GM21723 (cell line): ENCODE measurements at regions not wholly inside any gene's neighbourhood (a gene's known extent, or its start where the extent isn't known, plus 50 kb on each side); places are given as distances from the start of the nearest gene placed in this dataset.

Experiments
- ATAC-seq: cut with Tn5 transposase; IDR thresholded peaks from one replicate; pipeline ENCODE4 v1.9.1; 2021; ENCODE audit warnings: mild to moderate bottlenecking, moderate library complexity; ENCODE audit not compliant: unreplicated experiment

DNA sequence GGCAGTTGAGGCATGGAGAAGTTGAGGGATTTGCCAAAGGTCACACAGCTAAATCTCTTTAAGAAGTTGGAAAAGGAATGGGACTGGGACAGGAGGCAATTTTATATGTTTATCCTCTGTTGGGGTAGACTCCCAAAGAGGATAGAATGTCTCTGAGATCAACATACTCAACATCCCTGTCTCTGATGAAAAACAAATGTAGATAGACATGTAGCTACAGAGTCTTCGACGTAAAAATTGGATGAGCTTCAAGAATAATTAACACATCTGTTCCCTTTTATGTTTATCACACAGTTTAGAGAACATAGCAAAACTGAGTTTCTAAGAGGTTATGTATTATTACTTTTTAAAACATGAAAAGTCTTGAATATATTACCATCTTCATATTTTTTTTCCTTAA is 204.6 kb upstream of the CD180 start:
- ATAC-seq: no peak

DNA sequence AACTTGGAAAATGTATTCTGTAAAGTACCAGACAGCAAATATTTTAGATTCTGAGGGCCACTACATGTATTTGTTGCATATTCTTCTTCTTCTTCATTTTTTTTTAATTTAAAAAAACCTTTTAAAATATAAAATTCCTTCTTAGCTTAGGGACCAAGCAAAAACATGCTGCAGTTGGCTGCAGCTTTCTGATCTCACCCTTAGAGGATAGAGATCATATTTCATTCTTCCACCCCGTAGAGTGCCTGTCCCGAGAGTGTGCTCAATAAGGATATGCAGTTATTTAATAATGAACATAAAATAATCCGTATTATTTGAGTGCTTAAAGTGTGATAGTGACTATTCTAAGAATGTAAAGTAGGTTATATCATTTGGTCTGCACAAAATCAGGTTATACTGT is 204.2 kb upstream of the CD180 start:
- ATAC-seq: no peak

DNA sequence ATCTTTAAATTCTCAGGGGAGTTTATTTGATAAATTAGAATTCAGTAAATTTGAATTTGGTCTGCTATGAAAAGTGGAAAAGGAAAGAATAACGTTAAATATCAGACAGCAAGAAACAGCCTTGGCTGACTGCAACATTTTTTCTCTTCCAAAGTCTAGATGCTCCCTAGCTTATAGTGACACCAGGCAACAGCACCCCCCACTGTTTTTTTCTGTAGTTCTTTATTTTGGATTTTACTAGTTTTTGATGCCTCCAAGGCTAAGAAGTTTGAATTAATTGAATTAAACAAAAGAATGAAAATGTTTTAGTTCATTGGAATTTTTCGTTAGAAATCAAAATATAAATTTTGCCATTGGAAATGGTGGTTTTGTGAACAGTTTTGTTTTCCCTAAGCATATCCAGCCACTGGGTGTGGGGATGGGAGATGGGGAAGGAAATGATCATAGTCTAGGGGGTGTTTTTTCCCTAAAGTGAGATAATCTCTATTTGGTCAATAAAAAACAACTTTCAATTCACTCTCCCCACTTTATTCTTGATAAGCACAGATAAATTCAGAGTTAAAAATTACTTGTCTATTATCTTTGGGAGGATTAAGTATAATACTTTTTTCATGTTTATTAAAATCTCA is 199.3 kb upstream of the CD180 start:
- no peak for ATAC-seq

DNA sequence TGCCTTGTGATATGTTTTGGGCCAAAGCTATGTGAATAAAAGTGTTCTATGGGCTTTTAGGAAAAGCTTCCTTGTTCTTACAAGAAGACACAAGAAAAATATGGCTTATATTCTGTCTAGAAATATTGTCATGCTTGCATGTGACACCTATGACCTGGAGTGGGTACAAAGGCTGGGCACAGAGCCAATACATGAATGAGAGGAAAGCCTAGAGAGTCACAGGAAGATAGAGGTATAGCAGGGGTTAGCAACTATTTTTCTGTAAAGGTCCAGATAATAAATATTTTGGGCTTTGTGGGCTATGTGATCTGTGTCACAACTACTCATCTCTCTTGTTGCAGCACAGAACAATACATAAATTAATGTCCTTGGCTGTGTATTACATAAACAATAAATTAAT is 196.6 kb upstream of the CD180 start:
- no peak for ATAC-seq

DNA sequence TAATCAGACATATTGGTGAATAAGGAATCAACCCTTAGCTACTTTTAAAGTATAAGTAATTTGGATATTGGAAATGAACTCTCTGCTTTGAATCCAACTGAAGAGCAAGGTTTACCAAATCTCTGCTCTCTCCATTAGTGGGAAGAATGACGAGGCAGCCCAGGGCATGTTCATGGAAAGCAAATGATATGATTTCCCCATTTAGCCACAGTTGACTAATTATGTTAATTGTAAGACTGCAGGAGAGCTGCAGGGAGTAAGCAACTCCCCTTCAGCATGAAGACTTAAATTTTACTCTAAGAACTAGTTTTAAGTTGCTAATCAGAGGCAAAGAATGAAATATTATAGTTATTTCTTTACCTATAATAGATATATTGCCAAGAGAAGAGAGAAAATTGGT is 194.3 kb upstream of the CD180 start:
- ATAC-seq: no peak

DNA sequence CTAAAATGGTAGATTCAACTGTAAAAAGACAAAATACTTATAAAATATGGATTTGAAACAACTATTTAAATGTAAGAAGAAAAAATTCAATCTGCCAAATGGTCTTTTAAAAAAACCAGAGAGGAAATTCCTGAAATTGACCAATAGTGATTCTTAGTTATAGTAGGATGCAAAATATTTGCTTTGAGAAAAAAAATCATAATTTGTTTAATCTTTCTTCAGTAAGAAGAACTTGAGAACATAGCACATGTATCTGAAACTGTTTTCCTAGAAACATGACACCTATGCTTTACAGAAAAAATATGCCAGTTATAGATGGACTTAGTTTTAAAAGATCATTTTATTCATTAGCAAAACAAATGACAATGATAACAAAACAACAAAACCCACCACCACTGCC is 186.9 kb upstream of the CD180 start:
- no peak for ATAC-seq

DNA sequence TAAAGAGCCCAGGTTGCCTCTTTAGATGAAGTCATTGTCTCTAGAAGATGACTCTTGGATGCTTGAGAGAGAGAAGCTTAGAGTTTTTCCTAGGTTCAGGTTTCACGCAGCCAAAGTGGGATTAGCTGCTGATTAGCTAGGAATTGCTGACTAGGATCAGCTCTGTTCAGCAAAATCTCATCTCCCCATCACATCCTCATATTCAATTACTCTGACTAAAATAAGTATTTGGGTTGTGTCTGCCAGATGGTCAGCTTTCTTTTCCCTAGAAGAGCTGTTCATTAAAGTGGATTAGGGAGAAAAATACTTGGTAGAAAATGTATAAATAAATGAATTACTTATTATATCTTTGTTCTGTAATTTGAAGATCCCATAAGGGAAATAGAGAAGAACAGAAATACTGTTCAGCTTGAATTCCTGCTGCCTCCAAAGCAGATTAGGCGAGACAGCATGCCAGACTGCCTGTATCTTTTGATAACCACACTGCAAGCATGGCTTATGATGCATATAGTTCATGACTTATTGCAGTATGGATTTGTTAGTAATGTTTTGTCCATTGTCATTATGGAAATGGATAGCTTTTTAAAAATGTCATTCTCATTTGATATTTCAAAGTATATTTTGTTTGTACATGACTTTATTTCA is 184.8 kb upstream of the CD180 start:
- ATAC-seq: no peak

DNA sequence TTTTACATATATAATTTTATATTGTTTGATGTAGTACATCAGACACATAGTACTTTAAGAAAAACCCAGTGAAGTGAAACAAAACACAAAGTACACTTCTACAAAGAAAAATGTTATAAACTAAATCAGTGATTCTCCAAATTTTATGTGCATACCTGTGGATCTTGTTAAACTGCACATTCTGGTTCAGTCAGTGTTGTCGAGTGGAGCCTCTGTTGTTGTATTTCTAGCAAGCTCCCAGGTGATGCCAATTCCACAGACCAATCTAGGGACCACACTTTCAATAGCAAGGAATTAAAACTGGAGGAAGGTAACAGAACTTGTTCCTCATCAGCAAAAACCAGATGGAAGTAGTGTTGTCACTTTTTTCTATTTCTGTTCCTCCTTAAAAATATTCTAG is 183.8 kb upstream of the CD180 start:
- ATAC-seq: no peak

DNA sequence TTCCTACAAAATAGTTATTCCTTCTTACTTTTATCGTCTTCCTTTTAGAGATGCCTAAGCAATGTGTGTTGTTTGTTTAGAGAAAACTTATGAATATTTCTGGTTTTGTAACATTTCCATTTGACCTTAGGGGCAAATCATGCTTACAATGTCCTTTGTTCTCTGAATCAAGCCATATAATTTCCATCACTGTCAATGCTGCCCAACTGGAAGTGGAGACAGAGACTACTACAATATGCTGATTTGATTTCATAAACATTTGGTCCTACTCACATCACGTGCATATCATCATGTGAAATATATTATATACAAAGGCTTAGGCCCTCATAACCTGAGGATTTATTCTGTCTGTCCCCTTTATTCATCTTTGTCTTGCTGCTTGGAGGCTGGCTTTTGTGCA is 183.2 kb upstream of the CD180 start:
- ATAC-seq: no peak

DNA sequence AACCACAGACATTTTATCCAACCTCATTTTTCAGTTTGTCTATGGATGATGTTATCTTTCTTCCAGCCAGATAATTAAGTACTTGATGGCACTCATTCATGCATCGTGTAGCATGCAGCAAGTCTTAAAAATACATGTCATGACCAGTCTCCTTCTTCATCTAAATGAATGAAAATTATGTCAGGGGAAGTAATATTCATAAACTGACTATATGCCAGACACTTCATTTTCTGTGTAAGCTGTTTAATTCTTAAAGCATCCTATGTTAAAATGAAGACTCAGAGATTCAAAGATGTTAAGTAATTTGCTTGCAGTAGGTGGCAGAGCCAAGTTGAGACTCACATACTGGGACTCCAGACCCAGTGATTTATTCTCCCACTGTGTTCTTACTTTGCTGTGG is 181.7 kb upstream of the CD180 start:
- ATAC-seq: no peak

DNA sequence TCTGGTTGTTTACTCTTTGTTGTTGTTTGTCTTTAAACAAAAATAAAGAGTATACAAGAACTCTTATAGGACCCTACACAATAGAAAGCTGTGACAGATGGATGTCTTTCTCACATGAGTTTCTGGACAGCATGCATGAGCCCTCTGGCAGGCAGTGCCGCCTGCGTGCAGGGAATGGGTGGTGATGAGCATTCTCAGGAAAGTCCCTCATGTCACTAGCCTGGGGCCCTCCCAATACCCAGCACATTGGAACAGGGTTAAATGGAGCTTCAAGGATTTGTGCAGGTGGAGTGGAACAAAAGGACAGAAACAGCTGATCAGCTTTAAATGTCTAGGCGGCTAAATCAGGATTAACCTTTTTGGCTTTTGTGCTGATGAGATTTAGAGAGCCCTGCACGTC is 181.0 kb upstream of the CD180 start:
- ATAC-seq: no peak

DNA sequence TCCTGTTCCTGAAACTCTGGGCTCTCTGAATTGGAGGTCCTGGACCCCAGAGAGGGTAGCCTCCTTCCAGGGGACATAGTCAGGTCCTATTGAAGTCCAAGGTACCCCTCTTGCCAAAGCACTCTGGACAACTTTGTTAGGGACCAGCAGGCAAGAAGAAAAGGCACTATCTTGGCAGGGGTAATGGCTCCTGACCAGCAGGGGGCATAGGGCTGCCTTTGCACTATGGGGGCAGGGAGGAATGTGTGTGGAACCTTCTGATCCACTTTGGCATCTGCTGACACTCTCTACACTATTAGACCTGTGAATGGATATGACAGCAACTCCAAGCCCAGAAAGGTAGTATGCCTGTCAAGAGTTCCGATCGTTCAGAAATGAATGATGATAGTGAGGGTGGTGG is 179.0 kb upstream of the CD180 start:
- ATAC-seq: no peak

DNA sequence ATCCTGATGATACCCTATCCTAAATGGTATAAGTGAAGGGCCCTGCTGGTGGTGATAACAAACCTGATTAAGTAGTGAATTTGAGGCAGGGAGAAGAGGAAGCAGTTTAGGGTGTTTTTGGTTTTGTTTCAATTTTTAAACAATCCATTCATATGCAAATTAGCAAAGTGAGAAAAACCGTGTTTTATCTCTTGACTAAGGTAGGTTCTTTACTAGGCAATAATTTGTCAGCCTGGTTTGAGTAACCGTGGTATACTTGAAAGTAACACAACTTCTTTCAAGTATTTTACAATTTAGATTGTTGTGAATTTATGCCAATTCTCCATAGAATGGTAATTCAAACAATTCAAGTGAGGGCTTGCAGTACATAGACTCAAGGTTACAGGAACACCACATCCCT is 177.8 kb upstream of the CD180 start:
- ATAC-seq: no peak

DNA sequence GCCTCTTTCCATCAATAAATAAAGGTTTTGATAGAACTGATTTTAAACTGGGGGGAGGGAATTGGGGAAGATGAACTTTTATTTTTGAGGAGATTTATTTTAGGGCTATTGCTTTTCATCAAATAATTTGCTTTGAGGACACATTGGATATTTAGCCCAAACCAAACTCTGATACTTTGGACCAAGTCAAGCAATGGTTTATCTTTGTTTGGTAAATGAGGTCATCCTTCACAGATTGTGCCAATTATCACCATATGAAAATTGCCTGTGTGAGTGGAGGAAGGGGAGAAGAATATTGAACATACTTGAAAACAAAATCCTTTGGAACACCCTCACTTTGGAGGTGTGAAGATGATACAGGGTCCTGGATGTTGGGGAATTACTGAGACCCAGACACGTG is 176.9 kb upstream of the CD180 start:
- no peak for ATAC-seq

DNA sequence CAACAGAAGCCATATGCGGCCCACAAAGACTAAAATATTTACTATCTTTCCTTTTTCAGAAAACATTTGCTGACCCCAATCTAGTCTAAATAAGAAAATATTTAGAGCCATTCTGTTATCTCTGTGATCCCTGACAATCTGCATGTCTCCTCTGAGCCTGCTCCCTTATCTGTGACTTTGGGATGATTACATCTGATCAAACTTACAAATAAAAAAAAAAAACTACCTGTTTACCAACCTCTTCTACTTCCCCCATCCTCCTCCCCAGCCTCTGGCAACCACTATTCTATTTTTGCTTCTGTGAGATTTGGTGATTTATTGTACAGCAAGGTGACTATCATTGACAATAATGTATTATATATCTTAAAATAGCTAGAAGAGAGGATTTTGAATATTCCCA is 176.3 kb upstream of the CD180 start:
- no peak for ATAC-seq

DNA sequence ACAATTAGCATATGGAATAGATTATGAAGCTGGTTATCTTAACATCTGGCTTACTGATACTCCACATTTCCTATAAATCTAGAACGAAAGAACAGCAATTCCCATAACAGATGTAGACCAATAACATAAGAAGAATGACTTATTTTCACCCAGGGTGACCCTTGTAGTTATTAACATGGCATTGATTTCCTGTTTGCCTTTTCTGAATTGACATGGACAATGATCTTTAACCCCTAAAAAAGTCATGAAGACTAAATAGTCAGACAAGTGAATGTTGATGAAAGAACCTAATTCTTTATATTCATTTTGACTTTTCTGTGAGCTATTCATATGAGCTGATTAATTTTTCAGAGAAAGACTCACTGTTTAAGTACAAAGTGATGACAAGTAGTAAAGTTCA is 175.3 kb upstream of the CD180 start:
- ATAC-seq: no peak

DNA sequence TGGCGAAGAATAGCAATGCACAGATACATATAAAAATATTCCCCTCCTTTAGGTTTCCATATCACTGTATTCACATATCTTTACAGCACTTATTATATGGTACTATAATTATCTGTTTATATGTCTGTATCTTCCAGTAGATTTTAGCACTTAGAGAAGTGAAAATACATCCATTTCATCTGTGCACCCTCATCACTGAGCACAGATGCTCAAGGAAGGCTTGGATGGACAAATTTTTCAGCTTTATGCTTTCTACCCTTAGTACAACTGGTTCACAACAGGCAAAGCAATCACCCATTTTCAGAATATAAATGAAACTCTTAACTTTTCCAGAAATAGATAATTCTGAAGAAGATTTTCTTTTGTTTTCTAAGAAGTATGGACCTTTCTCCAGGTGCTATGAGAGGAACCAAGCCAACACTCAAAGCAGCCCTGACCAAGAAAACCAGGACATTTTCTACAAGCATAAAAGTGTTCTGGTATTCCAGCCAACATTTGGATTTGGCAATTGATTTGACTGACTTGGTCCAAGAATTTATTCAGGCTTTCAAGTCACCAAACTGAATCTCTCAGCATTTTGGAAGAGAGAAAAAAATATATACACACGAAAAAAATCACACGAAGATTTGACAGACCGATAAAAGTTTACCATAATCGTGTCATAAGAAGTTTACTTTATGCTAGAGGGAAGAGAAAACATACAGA is 170.2 kb upstream of the CD180 start:
- ATAC-seq: no peak

DNA sequence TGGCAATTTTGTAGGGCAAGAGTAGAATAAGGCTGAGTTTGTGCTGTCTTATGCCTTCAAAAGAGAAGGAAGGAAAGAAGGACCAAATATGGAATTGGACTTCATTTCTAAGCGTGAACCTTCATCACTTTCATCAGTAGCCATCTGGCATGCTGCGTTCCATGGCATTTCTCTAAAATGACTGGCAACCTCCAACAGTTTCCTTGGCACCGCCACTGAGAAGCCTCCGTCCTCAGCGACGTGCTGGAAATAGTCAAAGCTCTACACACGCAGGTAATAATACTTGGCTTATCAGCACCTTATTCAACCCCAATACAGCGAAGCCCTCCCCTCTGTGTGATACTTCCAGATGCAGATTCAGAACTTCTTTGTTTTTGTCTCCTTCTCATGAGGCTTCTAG is 169.7 kb upstream of the CD180 start:
- no peak for ATAC-seq

DNA sequence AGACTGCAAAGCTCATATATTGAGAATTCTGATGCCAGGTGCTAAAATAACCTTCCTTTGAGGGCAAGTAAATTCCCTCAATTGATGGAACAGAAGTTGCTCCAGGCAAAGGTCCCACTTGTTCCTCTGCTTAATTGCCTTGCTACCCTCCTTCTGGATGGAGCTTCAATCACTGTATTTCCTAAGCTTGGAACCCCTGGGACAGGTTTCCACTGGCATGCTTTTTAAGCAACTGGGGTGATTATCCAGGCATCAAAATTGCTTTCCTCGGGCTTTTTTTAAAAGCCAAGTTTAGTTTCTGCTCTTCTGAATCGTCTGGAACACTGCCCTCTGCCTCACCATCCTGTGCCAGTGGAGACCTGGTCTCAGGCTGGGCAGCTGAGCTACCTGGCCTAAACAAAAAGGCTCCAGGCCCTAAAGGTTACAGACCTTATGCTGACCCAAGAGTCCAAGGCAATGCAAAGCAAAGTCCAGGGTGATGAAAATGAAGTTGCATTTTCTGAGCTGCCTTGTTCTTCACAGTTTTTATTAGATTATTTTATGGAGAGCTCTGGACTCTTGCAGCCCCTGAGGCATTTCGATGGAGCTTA is 167.9 kb upstream of the CD180 start:
- no peak for ATAC-seq

DNA sequence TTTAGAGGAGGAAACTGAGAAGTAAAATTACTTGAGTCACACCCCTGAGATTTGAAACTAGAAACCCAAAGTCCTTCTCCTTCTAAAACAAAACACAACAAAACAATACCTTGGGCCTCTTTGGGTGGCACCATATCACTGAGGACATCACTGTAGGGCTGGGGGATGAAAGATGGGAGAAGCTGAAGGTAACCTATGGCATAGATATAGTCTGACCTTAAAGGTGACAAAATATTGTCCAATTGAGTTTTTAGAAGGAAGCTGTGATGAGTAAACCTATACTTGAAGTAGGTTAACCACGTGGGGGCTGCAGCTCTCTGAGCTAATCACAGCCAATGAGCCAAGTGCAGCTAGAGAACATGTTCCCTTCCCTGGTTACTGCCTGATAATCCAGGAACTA is 167.4 kb upstream of the CD180 start:
- ATAC-seq: no peak

DNA sequence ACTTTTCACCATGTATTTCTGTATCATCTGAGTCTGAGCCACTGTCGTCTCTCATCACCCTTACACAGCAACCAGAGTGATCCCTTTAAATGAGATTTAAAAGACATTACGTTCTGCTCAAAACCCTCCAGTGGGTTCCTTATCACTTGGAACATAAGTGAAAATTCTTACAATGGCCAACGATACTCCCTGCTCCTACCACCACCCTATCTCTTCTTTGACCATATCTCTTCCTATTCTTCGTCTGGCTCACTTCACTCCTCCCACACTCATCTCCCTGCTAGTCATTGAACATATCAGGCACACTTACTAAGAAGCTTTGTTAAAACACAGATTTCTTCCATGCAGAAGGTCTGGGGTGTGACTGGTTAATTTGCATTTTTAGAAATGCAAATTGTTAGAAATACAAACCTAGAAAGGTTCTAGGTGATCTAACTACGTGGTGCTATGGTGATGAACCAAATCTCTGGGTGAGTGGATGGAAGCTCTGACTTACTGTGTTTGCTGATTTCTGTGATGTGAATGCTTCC is 166.6 kb upstream of the CD180 start:
- ATAC-seq: no peak
